Head of caudate nucleus (tissue), 42 donors: ENCODE measurements at regions not wholly inside any gene's neighbourhood (a gene's known extent, or its start where the extent isn't known, plus 50 kb on each side); places are given as distances from the start of the nearest gene placed in this dataset.

Source experiments
- DNase-seq, 42 donors: peaks; one replicate each; pipeline versions ENCODE4 v3.0.0 to v3.0.0-alpha.2; 2020 to 2021; ENCODE audit warnings: mixed read lengths in 7 of 42
- intact Hi-C: fragments of 100-400 bp; cut with DNase I; formaldehyde crosslinking; loops from one replicate; pipeline ENCODE4 v1.15.0; 2022

GRCh38 chr2:7962161-7962560, 719.7 kb upstream of the ID2 start:
- intact Hi-C loops, result no loop called here
- no peak for DNase-seq

- DNase-seq, result no peak
- intact Hi-C loops, result no loop called here
Measured at GRCh38 chr2:7963787-7964186, 718.1 kb upstream of the ID2 start.

GRCh38 chr2:7966032-7966431, 715.8 kb upstream of the ID2 start:
- DNase-seq, result no peak
- intact Hi-C loops, result no loop called here

GRCh38 chr2:7967707-7968405, 714.0 kb upstream of the ID2 start:
- intact Hi-C loops, result no loop called here

GRCh38 chr2:7969756-7970515, 711.9 kb upstream of the ID2 start:
- intact Hi-C loops, result no loop called here
- DNase-seq, result no peak

More at GRCh38 chr2:7967707-7968405, 714.0 kb upstream of the ID2 start:
- no peak for DNase-seq

- intact Hi-C loops, result no loop called here
- DNase-seq, result no peak
Measured at GRCh38 chr2:7971248-7971647, 710.6 kb upstream of the ID2 start.

GRCh38 chr2:7971841-7972240, 710.0 kb upstream of the ID2 start:
- DNase-seq, result no peak
- intact Hi-C loops, result no loop called here

- no peak for DNase-seq
- intact Hi-C loops, result no loop called here
Measured at GRCh38 chr2:7972670-7973069, 709.2 kb upstream of the ID2 start.

GRCh38 chr2:7973801-7974480, 707.9 kb upstream of the ID2 start:
- no peak for DNase-seq
- intact Hi-C loops, result no loop called here

- DNase-seq, result no peak
- intact Hi-C loops, result no loop called here
Measured at GRCh38 chr2:7974936-7975335, 706.9 kb upstream of the ID2 start.

- intact Hi-C loops, result no loop called here
- no peak for DNase-seq
Measured at GRCh38 chr2:7976206-7976605, 705.6 kb upstream of the ID2 start.

GRCh38 chr2:7977981-7978380, 703.9 kb upstream of the ID2 start:
- no peak for DNase-seq
- intact Hi-C loops, result no loop called here

GRCh38 chr2:7982054-7982453, 699.8 kb upstream of the ID2 start:
- DNase-seq, result no peak
- intact Hi-C loops, result no loop called here

GRCh38 chr2:7983451-7983850, 698.4 kb upstream of the ID2 start:
- intact Hi-C loops, result no loop called here
- DNase-seq, result no peak

GRCh38 chr2:7983912-7984311, 697.9 kb upstream of the ID2 start:
- no peak for DNase-seq
- intact Hi-C loops, result no loop called here

GRCh38 chr2:7984693-7985353, 697.0 kb upstream of the ID2 start:
- intact Hi-C loops, result no loop called here
- no peak for DNase-seq

GRCh38 chr2:7986431-7986830, 695.4 kb upstream of the ID2 start:
- intact Hi-C loops, result no loop called here
- DNase-seq, result no peak

GRCh38 chr2:7987992-7988391, 693.9 kb upstream of the ID2 start:
- intact Hi-C loops, result no loop called here
- no peak for DNase-seq

- DNase-seq, result no peak
- intact Hi-C loops, result no loop called here
Measured at GRCh38 chr2:7988440-7988839, 693.4 kb upstream of the ID2 start.

- no peak for DNase-seq
- intact Hi-C loops, result no loop called here
Measured at GRCh38 chr2:7989823-7990222, 692.0 kb upstream of the ID2 start.
